Activated T-cell treated with anti-CD3 and anti-CD28 coated beads, Interleukin-2, amount 50 U/mL, for 1 hour (primary cell): ENCODE measurements at regions not wholly inside any gene's neighbourhood (a gene's known extent, or its start where the extent isn't known, plus 50 kb on each side); places are given as distances from the start of the nearest gene placed in this dataset.
"Not testable (repeated sequence)": the region's sequence is repeated elsewhere in the genome, so short reads cannot be mapped to it uniquely, and the experiment has no call there.

Experiments
- DNase-seq: peaks from one replicate; pipeline ENCODE4 v3.0.0-alpha.2; 2020

- DNase-seq: no peak
Measured at GRCh38 chr3:15851735-15852134, 54.0 kb upstream of the ANKRD28 start.

DNA sequence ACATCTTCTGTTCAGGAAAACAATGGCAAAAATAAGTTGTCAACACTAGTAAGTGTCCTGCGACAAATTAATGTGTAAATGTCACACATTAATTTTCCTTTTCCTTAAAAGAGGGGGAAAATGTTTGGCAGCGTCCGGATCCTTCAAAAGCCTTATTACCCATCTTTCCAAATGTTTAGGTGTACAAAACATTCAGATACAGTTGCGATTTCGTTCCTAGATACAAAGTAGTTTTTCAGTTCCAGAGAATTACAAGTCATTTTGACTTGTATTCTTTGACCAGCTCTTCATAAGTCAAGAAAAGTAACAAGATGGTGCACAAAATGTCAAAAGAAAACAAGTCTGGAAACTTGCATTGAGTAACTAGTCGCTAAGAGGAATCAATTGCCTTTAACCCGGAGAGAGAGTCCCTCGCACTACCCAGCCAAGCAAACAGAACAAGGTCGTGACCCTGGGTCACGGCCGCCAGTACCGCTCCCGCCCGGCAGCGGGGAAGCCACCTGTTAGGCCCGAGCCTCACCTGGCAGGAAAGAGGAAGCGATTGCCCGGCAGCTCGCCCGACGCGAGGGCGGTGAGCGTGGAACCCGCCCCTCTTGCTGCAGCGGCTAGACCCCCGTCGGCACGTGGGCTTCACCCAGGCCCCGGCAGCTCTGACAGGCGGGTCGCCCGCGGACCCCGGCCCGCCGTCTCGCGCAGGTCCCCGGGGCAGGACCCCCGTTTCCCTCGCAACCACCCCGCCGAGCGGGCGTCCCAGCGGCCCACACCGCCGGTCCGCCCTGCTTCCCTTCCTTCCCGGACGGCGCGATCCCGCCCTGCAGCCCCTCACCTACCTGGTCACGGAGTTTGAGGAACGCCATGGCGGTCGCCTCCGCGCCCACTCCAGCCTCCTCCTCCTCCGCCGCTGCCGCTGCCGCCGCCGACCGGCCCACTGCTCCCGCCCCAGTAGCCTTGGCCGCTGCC, 61.0 kb upstream of the ANKRD28 start:
- DNase-seq: peak; percentile 68

GRCh38 chr3:15859507-15860013, 61.8 kb upstream of the ANKRD28 start:
- peak; percentile 79 for DNase-seq

DNA sequence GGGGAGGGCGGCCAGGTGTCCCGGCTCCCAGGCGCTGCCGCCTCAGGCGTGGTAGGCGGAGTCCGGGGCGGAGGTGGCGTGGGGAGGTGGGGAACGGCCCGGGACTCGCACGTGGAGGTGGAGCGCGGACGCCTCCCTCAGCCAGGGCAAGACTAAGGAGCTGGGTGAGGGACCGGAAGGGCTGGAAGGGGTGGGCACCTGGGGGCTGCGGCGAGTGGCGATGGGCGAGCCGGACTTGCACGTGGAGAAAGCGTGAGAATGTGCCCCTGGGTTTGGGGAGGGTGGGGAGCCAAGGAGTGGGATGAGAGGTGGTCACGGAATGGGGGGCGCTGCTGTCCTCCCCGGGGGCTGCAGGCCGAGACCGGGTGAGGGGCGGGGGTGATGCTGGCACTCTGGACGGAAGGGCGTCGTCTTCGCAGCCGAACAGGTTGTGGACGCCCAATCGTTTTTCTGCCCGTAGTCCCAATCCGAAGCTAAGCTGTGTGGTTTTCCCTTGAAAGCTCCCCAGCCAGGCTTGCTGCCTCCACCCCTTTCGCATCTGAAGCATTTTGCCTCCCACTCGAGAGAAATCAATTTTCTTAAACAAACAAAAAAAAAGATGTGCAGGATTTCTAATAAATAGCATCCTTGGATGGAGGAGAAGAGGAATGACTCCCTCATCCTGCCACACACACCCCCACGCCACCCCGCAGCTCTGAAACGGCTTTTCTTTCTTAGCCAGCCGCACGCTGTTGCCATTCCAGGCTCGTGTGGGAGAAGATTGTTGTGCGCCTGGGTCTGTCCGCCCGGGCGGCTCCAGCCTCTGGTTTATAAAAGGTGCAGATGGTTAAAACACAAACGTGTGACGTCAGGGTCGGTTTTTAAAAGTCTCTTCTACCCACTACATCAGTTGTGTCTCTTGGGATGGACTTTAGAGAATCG, 62.5 kb upstream of the ANKRD28 start:
- DNase-seq: no peak

DNA sequence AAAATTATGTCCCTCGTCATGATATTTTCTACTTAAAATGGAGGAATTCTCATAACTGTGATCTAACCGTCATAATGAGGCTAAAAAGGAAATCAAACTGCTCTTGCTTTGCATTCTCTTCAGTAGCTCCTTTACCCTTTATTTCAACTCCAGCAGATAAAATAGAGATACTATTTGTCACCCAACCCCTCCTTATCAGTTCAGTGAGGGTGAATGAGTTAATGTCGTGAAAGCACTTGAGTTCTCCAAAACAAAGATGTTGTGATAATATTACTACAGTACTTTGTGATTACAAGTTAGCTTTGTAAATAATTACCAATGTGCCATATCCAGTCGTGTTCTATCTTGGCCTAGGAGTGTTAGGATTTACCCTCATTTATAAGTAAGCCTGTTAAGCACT, 63.4 kb upstream of the ANKRD28 start:
- DNase-seq: no peak

- DNase-seq: no peak
Measured at GRCh38 chr3:15872807-15873206, 75.0 kb upstream of the ANKRD28 start.

DNA sequence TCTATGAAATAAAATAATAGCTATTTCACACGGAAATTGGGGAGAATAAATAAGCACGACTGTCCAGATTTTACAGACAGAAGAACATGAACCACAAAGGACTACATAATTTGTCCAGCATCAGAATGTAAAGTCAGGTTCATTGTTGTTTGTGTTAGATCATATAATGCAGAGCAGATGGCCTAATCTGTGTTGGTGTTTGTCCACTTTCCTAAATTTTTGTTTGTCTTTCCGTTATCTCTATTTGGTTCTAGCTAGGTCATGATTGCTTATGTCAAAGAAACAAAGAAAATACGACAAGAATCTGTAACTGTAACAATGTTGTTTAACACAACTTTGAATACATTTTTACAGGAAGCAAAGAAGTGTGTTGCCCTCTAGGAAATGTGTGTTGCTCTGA, 75.6 kb upstream of the ANKRD28 start:
- DNase-seq: no peak

- DNase-seq: no peak
Measured at GRCh38 chr3:15875016-15875689, 77.4 kb upstream of the ANKRD28 start.

DNA sequence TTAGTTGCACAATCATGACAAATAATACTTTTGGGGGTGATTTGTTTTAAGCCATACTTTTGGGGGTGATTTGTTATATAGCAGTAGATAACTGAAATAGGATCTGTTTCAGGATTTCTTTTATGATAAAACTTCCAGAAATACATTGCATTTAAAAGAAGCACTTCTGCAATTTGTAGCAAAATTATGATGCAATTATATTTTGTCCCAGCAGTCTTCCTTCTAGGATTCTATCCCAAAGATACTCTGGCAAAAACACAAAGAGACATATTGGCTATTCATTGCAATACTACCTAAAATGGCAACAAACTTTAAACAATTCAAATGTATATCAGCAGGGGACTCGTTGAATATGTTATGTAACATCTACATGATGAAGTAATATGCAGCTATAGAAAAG, 78.9 kb upstream of the ANKRD28 start:
- no peak for DNase-seq

DNA sequence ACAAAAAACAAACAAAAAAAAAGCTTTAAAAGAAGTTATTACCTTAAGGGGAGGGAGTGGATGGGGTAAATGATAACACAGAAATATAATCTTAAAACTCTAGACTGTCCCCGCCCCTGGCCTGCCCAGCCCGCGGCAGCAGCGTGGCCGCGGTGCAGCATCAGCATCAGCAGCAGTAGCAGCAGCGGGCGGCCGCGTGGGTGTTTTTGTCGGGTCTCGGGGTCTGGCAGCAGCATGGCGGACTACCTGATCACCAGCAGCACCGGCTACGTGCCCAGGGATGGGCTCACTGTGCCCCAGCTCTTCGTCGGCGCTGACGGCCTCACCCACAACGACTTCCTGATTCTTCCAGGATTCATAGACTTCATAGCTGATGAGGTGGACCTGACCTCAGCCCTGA, 80.0 kb upstream of the ANKRD28 start:
- no peak for DNase-seq

DNA sequence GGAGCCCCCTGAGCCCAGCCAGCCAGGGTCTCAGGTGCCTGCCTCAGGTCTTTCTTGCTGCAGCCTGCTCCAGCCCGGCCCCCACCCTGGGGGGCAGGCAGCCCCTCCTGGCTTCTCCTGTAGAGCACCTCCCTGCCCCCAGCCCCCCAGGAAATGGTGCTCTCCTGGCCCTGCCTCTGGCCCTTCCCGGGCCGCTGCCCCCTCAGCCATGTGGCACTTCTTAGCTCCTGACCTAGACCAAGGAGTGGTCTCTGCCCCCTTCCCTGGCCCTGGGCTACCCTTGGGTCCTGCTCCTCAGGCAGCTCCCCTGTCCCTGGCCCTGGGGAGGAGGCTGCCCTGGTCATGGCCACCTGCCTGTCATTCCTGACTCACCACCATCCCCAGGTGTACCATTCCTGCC, 82.0 kb upstream of the ANKRD28 start:
- DNase-seq: not testable (repeated sequence)

DNA sequence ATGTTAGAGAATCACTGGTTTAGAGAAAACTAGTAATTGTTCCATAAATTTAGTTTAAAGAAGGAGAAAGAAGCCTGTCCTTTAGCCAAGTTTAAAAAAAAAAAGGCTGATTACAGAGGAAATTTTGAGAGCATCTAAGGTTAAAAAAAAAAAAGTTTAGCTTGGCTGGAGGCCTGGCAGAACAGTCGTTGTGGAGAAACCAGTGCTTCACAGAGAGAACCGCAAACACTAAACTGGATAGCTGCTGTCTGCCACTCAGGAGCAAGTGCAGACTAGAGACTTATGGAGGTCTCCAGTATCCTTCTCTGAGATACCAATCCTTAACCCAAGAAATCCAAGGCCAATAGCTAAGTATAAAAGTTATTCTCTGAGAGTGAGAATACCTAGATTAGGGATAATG, 84.8 kb upstream of the ANKRD28 start:
- no peak for DNase-seq

- no peak for DNase-seq
Measured at GRCh38 chr3:15884132-15884531, 86.4 kb upstream of the ANKRD28 start.

DNA sequence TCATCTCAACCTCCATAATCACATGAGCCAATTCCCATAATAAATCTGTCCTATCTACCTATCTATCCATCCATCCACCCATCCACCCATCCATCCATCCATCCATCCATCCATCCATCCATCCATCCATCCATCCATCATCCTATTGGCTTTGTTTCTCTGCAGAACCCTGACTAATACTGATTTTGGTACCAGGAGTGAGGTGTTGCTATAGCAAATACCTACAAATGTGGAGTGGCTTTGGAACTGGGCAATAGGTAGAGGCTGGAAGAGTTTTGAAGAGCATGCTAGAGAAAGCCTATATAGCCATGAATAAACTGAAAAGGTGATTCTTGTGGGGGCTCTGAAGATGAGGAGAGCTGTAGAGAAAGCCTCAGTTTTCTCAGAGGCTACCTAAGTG, 88.7 kb upstream of the ANKRD28 start:
- DNase-seq: no peak

GRCh38 chr3:15887261-15887660, 89.5 kb upstream of the ANKRD28 start:
- DNase-seq: no peak

DNA sequence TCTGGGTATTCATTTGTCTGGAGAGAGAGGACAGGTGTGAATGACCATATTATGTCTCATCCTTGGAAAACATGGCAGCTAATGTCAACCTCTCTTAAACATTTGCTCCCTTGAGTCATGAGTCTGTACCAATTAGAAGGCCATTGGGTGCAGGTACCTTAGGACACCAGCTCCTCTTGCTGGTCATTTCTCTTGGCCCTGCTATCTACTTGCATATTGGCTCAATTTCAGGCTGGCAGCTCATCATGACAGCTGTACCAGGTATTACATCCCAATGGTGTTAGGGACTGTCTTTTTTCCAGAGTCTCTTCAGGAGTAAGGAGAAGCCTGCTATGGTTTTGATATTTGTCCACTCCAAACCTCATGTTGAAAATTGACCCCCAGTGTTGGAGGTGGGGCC, 92.2 kb upstream of the ANKRD28 start:
- DNase-seq: no peak

- DNase-seq: no peak
Measured at GRCh38 chr3:15892311-15893227, 94.8 kb upstream of the ANKRD28 start.

GRCh38 chr3:15894382-15894781, 96.6 kb upstream of the ANKRD28 start:
- no peak for DNase-seq

GRCh38 chr3:15896500-15896899, 98.7 kb upstream of the ANKRD28 start:
- DNase-seq: no peak

GRCh38 chr3:15899388-15899787, 101.6 kb upstream of the ANKRD28 start:
- DNase-seq: no peak

- DNase-seq: no peak
Measured at GRCh38 chr3:15903164-15903563, 105.4 kb upstream of the ANKRD28 start.
